ENCODE measurements at regions not wholly inside any gene's neighbourhood (a gene's known extent, or its start where the extent isn't known, plus 50 kb on each side); places are given as distances from the start of the nearest gene placed in this dataset.

DNA sequence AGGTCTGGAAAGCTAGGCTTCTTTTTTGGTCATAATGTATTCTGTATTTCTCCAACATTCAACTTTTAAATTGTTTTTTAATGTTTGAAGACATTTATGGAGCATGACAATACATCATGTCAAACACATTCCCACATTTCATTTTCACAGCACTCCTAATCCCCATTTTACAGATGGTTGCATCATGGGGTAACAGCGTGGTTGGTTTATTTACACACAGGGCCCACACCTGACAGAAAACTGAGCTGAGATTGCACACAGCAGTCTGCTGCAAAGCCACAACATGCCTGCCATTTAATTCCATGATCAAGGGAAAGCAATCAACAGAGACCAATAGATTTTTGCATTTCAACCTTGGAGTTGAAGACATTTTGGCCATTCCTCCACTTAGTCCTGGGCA lies 335.7 kb upstream of the MGAT5 start:
- Histone ChIP-seq H2AK9ac (replicated peaks; ENCODE audit: low read depth, low read length, poor library complexity) (no peak overlapping the region), H3K27me3 (ENCODE audit: control insufficient read depth, insufficient read depth, low read length) (no peaks in the 10 kb centered on the region; the same call in 1 of the 2 replicates), H2BK20ac (ENCODE audit: low read depth, low read length) (no peak overlapping the region), H3K9me3 (ENCODE audit: control insufficient read depth, insufficient read depth, low read length) (peaks cover 2% of the 10 kb centered on the region; the same call in 1 of the 2 replicates), H3K27ac (ENCODE audit: insufficient read depth, low read length) (no peak overlapping the region), H2BK15ac (ENCODE audit: low read depth, low read length) (no peak overlapping the region), H3K9me1 (ENCODE audit: insufficient read depth, low read length) (no peaks in the 10 kb centered on the region), H4K8ac (ENCODE audit: low read depth in 2 of 2, low read length in 2 of 2) (no peak overlapping the region), H4K20me1 (ENCODE audit: insufficient read depth, low read length) (no peaks in the 10 kb centered on the region), H2AFZ (replicated peaks; ENCODE audit: low read length, poor library complexity) (no peak overlapping the region), H3K4me1 (ENCODE audit: control insufficient read depth, insufficient read depth, low read length) (peaks cover 2% of the 10 kb centered on the region), H3K14ac (replicated peaks; ENCODE audit: low read depth, low read length) (no peak overlapping the region), H3K4ac (ENCODE audit: low read depth, low read length) (no peak overlapping the region), H3K9ac (ENCODE audit: low read depth, low read length) (no peak overlapping the region), H2AK5ac (ENCODE audit: low read depth, low read length) (no peak overlapping the region), H3K56ac (ENCODE audit: extremely low read depth, insufficient read depth, low read length) (no peak overlapping the region), H3K79me1 (ENCODE audit: low read depth in 1 of 2, low read length in 2 of 2) (no peaks in the 10 kb centered on the region), H3K18ac (ENCODE audit: low read depth, low read length) (no peak overlapping the region), H2BK5ac (ENCODE audit: low read depth, low read length, poor library complexity, severe bottlenecking) (no peak overlapping the region), H2BK120ac (ENCODE audit: low read depth, low read length) (no peak overlapping the region), H3K4me3 (ENCODE audit: insufficient read depth, low read depth, low read length) (no peak overlapping the region), H3K4me2 (ENCODE audit: low read depth, low read length) (no peak overlapping the region), H3K23ac (ENCODE audit: low read depth, low read length) (no peak overlapping the region), H3K36me3 (ENCODE audit: control insufficient read depth, insufficient read depth, low read length) (no peaks in the 10 kb centered on the region), H4K5ac (ENCODE audit: low read depth, low read length) (no peak overlapping the region), H4K91ac (ENCODE audit: insufficient read depth, low read depth, low read length) (no peak overlapping the region)
- in situ Hi-C loops (cut with MboI; ENCODE audit: low sequenced_read_pairs) (no loop called here), intact Hi-C loops (cut with micrococcal nuclease) (no loop called here), dilution Hi-C loops (cut with HindIII; ENCODE audit: low sequenced_read_pairs, unreplicated experiment) (no loop called here)
- no peak for ATAC-seq (ENCODE audit: low read depth)
- WGBS, 2 experiments (ENCODE audit: extremely low coverage in 2 of 2, insufficient read length in 1 of 2) = no CpG with 5 or more reads among the region's 1 CpG
- POLR2A ChIA-PET (ENCODE audit: unreplicated experiment) = no interaction called here
- TF ChIP-seq, protein P1, sequence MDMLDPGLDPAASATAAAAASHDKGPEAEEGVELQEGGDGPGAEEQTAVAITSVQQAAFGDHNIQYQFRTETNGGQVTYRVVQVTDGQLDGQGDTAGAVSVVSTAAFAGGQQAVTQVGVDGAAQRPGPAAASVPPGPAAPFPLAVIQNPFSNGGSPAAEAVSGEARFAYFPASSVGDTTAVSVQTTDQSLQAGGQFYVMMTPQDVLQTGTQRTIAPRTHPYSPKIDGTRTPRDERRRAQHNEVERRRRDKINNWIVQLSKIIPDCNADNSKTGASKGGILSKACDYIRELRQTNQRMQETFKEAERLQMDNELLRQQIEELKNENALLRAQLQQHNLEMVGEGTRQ (IDR thresholded peaks at IDR 0.05; ENCODE audit: low read depth, low read length) = no peak
- TF ChIP-seq NFE2L2 (IDR thresholded peaks at IDR 0.05; ENCODE audit: low read depth, low read length) (no peak), CHD1 (IDR thresholded peaks at IDR 0.05; ENCODE audit: low read depth, low read length) (no peak), MXI1 (IDR thresholded peaks at IDR 0.05; ENCODE audit: borderline replicate concordance, low read depth, low read length) (no peak), RFX5 (IDR thresholded peaks at IDR 0.05; ENCODE audit: low read depth, low read length) (no peak), BHLHE40 (IDR thresholded peaks at IDR 0.05; ENCODE audit: low read depth, low read length) (no peak), FOS (IDR thresholded peaks at IDR 0.05; ENCODE audit: low read depth, low read length) (no peak), RCOR1 (IDR thresholded peaks at IDR 0.05; ENCODE audit: insufficient replicate concordance, low read length) (no peak), MAFK (IDR thresholded peaks at IDR 0.05; ENCODE audit: low read depth, low read length) (no peak), MAZ (IDR thresholded peaks at IDR 0.05; ENCODE audit: borderline replicate concordance, low read depth, low read length) (no peak), POLR2A (IDR thresholded peaks at IDR 0.05; ENCODE audit: low read depth, low read length) (no peak), SMC3 (IDR thresholded peaks at IDR 0.05; ENCODE audit: low read depth, low read length) (no peak), RAD21 (IDR thresholded peaks at IDR 0.05; ENCODE audit: low read length) (no peak), CEBPB (IDR thresholded peaks at IDR 0.05; ENCODE audit: low read depth, low read length) (no peak)
- TF ChIP-seq, protein P2, sequence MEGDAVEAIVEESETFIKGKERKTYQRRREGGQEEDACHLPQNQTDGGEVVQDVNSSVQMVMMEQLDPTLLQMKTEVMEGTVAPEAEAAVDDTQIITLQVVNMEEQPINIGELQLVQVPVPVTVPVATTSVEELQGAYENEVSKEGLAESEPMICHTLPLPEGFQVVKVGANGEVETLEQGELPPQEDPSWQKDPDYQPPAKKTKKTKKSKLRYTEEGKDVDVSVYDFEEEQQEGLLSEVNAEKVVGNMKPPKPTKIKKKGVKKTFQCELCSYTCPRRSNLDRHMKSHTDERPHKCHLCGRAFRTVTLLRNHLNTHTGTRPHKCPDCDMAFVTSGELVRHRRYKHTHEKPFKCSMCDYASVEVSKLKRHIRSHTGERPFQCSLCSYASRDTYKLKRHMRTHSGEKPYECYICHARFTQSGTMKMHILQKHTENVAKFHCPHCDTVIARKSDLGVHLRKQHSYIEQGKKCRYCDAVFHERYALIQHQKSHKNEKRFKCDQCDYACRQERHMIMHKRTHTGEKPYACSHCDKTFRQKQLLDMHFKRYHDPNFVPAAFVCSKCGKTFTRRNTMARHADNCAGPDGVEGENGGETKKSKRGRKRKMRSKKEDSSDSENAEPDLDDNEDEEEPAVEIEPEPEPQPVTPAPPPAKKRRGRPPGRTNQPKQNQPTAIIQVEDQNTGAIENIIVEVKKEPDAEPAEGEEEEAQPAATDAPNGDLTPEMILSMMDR (conservative IDR thresholded peaks at IDR 0.05; ENCODE audit: low read depth, low read length) = no peak
- TF ChIP-seq, protein P3, sequence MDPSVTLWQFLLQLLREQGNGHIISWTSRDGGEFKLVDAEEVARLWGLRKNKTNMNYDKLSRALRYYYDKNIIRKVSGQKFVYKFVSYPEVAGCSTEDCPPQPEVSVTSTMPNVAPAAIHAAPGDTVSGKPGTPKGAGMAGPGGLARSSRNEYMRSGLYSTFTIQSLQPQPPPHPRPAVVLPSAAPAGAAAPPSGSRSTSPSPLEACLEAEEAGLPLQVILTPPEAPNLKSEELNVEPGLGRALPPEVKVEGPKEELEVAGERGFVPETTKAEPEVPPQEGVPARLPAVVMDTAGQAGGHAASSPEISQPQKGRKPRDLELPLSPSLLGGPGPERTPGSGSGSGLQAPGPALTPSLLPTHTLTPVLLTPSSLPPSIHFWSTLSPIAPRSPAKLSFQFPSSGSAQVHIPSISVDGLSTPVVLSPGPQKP (IDR thresholded peaks at IDR 0.05; ENCODE audit: borderline replicate concordance, low read depth, low read length) = no peak
- no peak for DNase-seq
- CTCF ChIA-PET = interaction anchor here (0.6 kb wide), 2 partner anchors 12 to 84 kb away, joined by 3 read pairs; no protein-coding TSS in a partner anchor
- BruUV-seq (replicated peaks) = no TSS peak
